Kidney glomerular epithelial cell (primary cell): ENCODE measurements at regions not wholly inside any gene's neighbourhood (a gene's known extent, or its start where the extent isn't known, plus 50 kb on each side); places are given as distances from the start of the nearest gene placed in this dataset.

Experiments used
- DNase-seq: peaks from one replicate; lab custom pipeline; 2025; lab: John Stamatoyannopoulos, UW

GRCh38 chr11:97143463-97143862 is 753.6 kb downstream of the JRKL start:
- DNase-seq, result no peak

- no peak for DNase-seq
Observed at GRCh38 chr11:97149741-97150140, 759.9 kb downstream of the JRKL start.

GRCh38 chr11:97157221-97157740 is 767.5 kb downstream of the JRKL start:
- no peak for DNase-seq

DNA sequence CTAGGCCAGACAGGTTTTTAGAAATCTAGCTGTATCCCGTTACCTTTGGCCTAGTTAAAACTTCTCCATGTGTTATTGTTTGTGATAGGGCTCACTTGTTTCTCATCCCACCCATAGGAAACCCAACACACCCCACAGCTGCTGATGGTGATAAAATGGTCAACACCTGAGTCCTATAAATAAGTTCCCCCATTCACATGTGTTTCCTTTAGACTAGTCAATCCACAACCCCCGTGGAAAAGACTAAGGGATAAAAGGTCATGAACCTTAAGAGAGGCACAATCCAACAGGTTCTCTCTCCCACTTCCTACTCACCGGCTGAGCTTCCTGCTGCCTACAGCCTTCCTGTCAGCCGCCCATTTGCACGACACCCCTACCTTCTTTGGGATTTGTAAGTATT is 768.4 kb downstream of the JRKL start:
- no peak for DNase-seq

DNA sequence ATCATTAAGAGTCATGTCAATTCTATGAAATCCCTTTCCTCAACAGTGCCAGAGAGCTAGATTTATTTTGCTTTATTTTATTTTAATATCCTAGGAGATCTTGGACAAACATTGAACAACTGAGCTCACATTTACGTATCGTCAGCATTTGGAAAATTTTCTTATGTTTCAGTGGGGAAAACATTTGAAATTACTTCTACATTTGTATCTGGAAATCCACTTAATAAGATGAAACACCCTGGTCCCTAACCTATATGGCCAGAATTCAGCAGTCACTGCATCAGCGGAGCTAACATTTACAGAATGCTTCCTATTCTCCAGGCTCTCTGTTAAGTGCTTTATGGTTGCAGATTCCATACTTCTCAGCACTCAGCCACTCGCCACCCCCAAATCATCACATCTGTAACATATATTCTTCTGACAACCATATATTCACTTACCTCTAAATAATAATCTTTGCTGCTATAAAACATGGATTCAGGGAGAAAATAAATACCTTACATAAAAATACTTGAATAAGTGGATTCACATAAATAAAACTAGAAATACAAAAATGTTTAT is 773.9 kb downstream of the JRKL start:
- no peak for DNase-seq

GRCh38 chr11:97201743-97202612 is 812.2 kb downstream of the JRKL start:
- DNase-seq, result no peak

- DNase-seq, result no peak
Observed at GRCh38 chr11:97202613-97203292, 812.9 kb downstream of the JRKL start.

DNA sequence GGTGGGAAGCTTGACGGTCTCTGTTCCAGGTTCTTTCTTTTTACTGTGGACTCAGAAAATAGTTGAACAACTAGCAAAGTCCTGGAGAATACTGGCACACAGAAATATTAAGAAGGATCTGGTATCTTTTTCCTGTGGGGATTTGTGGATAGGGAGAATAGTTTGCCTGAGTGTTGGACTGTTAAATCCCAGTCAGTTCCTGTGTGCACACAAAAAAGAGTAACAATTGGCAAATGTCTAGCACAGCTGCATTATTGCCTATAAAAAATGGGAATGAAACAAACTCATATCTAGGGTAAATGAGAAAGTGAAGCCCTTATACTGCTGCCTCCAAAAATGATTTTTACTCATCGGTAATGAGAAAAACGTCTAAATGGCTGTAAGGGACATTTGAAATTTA is 828.2 kb downstream of the JRKL start:
- no peak for DNase-seq

DNA sequence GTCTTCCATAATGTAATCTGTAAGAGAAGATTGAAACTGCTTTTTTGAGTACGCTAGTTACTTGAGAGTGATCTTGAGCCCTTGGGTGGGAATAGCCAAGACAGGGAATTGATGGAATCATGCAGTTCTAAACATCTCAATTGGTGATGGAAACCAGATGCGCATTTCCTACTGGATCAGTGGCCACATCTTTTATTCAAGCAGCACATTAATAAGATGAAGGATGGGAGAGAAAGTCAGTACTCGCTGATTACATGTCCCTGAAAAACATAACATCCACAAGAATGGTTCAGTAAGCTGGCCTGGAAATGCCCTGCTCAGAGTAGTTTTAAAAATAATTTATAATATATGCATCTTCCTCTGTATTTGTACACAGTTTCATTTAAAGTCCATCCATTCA is 833.8 kb downstream of the JRKL start:
- DNase-seq, result no peak

- no peak for DNase-seq
Observed at GRCh38 chr11:97224396-97224795, 834.6 kb downstream of the JRKL start.

GRCh38 chr11:97225794-97226193 is 836.0 kb downstream of the JRKL start:
- no peak for DNase-seq

DNA sequence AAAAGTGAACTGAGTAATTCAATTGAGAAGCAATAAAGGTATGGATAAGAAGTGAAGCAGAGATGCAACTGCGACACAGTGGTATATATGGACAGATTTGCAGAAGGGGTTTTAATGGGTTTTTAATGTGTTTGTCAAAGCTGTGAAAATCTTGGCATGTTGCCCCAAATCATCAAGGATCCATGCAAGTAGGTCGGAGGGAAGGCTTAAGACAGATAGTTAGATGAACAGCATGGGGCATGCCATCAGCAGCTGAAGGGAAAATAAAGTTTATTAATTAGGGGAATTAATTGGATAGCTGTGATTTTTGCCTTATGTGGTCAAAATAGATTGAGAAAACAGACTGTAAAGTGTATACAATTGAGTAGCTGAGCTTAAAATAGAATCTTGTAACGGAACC is 840.1 kb downstream of the JRKL start:
- no peak for DNase-seq

DNA sequence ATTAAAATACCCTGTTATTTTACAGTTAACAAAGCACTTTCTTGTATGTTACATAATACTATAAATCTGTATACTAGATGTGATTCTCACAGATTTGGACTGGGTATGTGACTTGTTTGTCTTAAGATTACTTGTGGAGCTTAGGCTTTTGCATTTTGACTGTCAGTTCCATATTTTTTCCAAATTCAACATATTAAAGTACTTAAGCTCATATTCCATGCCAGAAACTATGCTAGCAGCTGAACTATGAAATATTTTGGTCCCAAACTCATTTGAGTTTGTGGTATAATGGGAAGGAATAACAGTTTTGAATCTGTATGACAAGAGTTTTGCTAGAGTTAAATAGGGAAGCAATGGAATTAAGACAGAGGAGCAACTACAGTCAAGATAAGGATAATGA is 841.4 kb downstream of the JRKL start:
- DNase-seq, result no peak

GRCh38 chr11:97234016-97234415 is 844.2 kb downstream of the JRKL start:
- no peak for DNase-seq

DNA sequence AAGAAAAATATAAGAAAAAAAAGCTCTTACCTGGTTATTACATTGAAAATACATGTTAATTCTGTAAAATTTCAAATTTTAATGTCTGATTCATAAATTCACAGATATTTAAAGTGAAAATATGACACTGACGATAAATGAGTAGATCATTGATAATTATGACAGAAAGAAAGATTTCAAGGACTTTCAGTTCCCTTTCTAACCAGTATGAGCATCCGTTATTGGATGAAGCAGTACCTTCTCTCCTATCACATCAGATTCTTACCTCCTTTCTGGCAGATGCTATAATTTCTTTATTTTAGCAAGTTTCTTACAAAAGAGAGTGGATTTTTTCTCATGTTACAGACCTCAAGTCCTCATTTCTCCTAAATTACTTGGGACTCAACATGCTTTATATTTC is 847.3 kb downstream of the JRKL start:
- DNase-seq, result no peak

GRCh38 chr11:97247601-97248000 is 857.8 kb downstream of the JRKL start:
- DNase-seq, result no peak

GRCh38 chr11:97254790-97255189 is 865.0 kb downstream of the JRKL start:
- DNase-seq, result no peak

DNA sequence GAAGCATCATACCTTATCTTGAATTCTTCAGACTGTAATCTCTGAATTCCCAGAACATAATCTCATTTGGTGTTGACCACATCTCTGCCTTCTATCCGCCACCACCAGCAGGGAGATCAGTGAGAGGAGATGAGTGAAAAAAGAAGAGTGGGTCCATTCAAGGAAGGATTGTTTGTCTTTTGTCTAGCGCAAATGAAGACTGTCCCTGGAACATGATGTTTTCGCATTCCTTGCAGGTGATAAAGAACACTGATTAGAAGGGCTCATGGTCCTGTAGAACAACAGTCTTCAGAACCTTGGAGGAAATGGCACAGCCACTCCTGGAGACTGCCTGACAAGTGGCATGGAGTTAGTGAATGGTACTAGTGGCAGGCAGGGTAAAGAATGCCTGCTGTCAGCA is 869.6 kb downstream of the JRKL start:
- no peak for DNase-seq

- DNase-seq, result no peak
Observed at GRCh38 chr11:97259884-97260283, 870.1 kb downstream of the JRKL start.

GRCh38 chr11:97263183-97263858 is 873.5 kb downstream of the JRKL start:
- DNase-seq, result no peak

GRCh38 chr11:97269527-97269926 is 879.7 kb downstream of the JRKL start:
- DNase-seq, result peak; percentile 1

- no peak for DNase-seq
Observed at GRCh38 chr11:97279341-97279740, 889.5 kb downstream of the JRKL start.
